Transverse colon (tissue), 3 donors: ENCODE measurements at regions not wholly inside any gene's neighbourhood (a gene's known extent, or its start where the extent isn't known, plus 50 kb on each side); places are given as distances from the start of the nearest gene placed in this dataset.

Experiments used
- EP300 ChIP-seq: sonication (generic); formaldehyde crosslinking; IDR thresholded peaks from one replicate; pipeline ENCODE4 v1.6.1; 2017; ENCODE audit warnings: antibody characterized with exemption, low read depth
- POLR2A ChIP-seq: fragments of 450-650 bp; IDR thresholded peaks from one replicate; pipeline ENCODE4 v1.6.1; 2016; ENCODE audit warnings: antibody characterized with exemption, mild to moderate bottlenecking, moderate library complexity
- TF ChIP-seq, protein P1 (sequence below), 5 experiments: fragments of 200-600 bp in 3 of 5; fragments of 450-650 bp in 2 of 5; sonication (generic) in 3 of 5; IDR thresholded peaks; 1 replicate in 2 of 5; 2 replicates in 3 of 5; pipeline ENCODE4 v1.5.1; 2016 to 2017; ENCODE audit warnings: antibody characterized with exemption in 5 of 5, inconsistent platforms in 3 of 5, mild to moderate bottlenecking in 2 of 5, moderate library complexity in 1 of 5

- TF ChIP-seq, protein P1, sequence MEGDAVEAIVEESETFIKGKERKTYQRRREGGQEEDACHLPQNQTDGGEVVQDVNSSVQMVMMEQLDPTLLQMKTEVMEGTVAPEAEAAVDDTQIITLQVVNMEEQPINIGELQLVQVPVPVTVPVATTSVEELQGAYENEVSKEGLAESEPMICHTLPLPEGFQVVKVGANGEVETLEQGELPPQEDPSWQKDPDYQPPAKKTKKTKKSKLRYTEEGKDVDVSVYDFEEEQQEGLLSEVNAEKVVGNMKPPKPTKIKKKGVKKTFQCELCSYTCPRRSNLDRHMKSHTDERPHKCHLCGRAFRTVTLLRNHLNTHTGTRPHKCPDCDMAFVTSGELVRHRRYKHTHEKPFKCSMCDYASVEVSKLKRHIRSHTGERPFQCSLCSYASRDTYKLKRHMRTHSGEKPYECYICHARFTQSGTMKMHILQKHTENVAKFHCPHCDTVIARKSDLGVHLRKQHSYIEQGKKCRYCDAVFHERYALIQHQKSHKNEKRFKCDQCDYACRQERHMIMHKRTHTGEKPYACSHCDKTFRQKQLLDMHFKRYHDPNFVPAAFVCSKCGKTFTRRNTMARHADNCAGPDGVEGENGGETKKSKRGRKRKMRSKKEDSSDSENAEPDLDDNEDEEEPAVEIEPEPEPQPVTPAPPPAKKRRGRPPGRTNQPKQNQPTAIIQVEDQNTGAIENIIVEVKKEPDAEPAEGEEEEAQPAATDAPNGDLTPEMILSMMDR (IDR thresholded peaks at IDR 0.05) = no peak
- no peak for TF ChIP-seq POLR2A
- TF ChIP-seq EP300 = no peak
Measured at GRCh38 chr20:22830138-22830537, 205.0 kb upstream of the SSTR4 start.
